22Rv1 (cell line): ENCODE measurements at regions not wholly inside any gene's neighbourhood (a gene's known extent, or its start where the extent isn't known, plus 50 kb on each side); places are given as distances from the start of the nearest gene placed in this dataset.

Experiments
- H3K27ac ChIP-seq: fragments of 450-650 bp; 2 replicates; pipeline ENCODE4 v1.5.1; 2017
- ZFX ChIP-seq: fragments of 450-650 bp; IDR thresholded peaks from 2 replicates; pipeline ENCODE4 v1.6.1; 2017; ENCODE audit warnings: antibody characterized with exemption, borderline replicate concordance
- TF ChIP-seq, protein P1 (sequence below): fragments of 450-650 bp; IDR thresholded peaks from 2 replicates; pipeline ENCODE4 v1.5.1; 2017; ENCODE audit warnings: mild to moderate bottlenecking

DNA sequence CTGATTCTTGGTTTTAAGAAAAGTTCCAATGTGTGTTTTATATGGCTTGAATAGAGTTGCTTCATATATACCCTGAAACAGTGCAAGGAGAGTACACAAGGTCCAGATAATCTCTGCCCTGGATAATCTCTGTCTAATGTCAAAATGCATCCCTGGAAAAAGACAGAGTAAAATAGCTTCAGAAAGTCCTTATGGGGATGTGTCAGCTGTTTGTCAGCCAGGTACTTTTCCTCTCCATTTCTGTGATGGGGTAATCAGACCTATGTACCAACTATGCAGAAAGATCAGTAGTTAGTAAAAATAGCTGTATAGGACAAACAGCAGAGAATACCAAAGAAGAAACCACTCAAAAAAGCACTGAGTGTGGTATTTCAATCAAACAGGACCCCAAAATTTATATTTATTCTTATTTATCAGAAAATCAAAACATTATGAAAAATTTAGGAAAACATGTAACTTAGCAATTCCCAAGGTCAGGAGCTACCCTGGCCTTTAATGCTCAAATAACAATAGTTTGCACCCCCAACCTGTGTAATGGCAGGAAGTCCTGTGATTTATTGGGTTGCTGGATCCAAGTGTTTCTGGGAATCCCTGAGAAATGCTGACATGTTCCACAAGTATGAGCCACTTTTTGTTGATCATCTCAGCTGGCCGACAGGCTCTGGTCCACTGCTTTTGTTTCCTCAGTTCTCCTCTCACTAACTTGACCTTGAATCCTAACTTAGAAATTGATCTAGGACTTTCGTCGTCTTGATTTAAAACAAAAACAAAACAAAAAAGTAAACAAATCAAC lies 69.6 kb downstream of the MDH1 start:
- TF ChIP-seq ZFX: no peak
- TF ChIP-seq, protein P1, sequence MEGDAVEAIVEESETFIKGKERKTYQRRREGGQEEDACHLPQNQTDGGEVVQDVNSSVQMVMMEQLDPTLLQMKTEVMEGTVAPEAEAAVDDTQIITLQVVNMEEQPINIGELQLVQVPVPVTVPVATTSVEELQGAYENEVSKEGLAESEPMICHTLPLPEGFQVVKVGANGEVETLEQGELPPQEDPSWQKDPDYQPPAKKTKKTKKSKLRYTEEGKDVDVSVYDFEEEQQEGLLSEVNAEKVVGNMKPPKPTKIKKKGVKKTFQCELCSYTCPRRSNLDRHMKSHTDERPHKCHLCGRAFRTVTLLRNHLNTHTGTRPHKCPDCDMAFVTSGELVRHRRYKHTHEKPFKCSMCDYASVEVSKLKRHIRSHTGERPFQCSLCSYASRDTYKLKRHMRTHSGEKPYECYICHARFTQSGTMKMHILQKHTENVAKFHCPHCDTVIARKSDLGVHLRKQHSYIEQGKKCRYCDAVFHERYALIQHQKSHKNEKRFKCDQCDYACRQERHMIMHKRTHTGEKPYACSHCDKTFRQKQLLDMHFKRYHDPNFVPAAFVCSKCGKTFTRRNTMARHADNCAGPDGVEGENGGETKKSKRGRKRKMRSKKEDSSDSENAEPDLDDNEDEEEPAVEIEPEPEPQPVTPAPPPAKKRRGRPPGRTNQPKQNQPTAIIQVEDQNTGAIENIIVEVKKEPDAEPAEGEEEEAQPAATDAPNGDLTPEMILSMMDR: no peak
- H3K27ac ChIP-seq: no peak overlapping the region

DNA sequence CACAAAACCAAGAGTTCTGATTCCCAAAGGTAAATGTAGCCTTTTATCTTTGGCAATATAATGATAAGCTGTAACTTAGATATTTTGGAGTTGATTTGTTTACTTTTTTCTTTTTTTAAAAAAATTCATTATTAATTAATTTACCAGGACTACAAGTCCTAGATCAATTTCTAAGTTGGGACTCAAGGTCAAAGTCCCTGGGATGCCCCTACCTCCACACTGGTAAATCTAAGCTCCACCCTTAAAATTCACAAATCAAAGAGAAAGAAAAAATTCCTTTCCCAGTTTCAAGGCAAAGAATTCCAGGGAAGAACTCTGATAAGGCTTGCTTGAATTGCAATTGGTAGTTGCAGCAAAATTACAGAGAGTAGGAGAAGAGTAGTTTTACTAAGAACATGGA lies 71.3 kb downstream of the MDH1 start:
- TF ChIP-seq, protein P1: no peak
- TF ChIP-seq ZFX: no peak
- H3K27ac ChIP-seq: no peak overlapping the region

DNA sequence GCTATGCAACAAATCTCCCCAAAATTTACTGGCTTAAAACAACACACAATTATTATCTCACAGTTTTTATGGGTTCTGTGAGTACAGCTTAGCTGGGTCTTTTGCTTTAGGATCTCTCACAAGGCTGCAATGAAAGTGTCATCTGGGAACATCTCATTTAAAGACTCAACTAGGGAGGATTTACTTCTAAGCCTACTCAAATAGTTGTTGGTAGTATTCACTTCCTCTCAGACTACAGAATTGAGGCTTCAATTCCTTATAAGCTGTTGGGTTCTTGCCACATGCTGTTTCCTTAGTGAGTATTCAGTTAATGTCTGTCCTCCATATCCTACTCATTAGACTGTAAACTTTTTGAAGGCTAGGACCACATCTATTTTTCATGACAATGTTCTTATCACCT lies 72.3 kb downstream of the MDH1 start:
- TF ChIP-seq, protein P1: no peak
- no peak for TF ChIP-seq ZFX

DNA sequence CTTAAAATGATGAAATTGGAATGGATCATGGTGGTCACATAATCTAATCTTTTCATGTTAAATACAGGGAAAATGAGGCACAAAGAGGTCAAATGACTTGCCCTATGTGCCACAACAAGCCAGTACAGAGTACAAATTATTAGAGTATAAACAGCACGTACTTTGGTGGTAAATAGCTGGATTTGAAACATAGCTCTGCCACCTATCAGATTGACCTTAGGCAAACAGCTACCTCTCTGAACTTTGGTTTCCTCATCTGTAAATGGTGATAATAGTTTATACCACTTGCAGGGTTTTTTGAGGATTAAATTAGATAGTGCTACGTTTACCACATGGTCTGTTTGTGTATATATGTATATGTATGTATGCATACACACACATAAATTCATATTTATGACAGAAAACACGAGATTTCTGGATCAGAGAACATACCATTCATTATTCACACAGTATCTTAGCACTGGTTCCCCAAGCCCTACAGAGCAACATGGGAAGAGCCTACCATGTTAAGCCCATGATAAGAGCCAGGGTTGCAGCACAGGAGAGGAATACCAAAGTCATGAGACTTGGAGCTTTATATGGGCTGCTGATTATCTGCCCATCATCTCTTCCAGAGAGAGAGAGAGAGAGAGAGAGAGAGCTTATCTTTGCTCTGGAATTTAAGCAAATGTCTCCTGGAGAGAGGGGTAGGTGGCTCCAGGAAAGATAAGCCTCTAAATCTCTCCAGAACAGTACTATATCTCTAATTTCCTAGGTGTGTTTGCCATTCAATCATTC lies 73.5 kb downstream of the MDH1 start:
- TF ChIP-seq, protein P1: no peak
- TF ChIP-seq ZFX: no peak
- H3K27ac ChIP-seq: no peak overlapping the region

More for the DNA sequence above, 72.3 kb downstream of the MDH1 start:
- H3K27ac ChIP-seq: no peak overlapping the region

DNA sequence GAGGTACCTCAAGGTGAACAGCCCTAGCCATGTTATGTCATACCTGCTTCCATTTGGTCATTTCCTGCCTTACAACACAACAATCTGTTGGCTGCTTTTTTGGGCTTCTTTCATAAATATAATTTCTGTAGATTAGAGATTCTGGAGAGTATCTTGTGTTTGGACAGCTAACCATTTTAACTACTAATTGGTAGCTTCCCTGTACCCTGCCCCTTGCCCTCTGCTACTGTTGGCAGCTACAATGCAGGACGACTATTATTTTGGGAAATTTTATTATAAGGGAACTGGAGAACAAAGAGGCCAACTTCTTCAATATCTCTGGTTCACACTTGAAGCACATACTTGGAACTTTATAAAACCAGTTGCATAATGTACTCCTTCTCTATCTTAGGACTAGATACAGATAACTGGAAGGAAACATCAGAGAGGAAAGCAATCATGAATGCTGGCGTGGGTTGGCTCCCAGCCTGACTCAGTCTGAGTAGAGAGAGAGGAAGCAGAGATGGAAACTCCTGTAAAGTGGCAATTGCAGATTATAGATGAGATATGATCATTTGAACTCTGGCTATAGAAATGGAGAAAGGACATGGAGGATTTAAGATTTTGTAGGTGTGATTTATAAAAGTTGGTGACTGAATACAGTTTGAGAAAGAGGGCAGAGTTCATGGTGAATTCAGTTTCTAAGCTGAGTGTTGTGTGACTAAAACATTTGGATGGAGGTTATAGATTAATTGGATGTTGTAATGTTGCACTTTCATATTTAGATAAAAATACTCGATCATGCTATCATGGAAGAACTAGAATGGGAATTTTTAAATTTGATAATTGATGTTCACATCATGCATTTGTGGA lies 74.5 kb downstream of the MDH1 start:
- no peak overlapping the region for H3K27ac ChIP-seq
- TF ChIP-seq ZFX: no peak
- TF ChIP-seq, protein P1: no peak

DNA sequence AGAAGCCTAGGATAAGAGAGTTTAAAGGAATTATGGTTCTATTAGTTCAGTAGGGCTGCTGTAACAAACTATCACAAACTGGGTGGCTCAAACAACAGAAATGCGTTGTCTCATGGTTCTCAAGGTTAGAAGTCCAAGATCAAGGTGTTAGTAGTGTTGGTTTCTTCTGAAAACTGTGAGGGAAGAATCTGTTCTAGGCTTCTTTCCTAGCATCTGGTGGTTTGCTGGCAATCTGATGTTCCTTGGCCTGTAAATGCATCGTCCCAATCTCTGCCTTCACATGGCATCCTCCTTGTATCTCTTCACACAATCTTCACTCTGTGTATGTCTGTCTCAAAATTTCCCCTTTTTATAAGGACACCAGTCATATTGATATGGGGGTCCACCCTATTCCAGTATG lies 76.3 kb downstream of the MDH1 start:
- no peak overlapping the region for H3K27ac ChIP-seq
- TF ChIP-seq, protein P1: no peak
- TF ChIP-seq ZFX: no peak
